ENCODE measurements at regions not wholly inside any gene's neighbourhood (a gene's known extent, or its start where the extent isn't known, plus 50 kb on each side); places are given as distances from the start of the nearest gene placed in this dataset.
"Not testable (repeated sequence)": the region's sequence is repeated elsewhere in the genome, so short reads cannot be mapped to it uniquely, and the experiment has no call there.

GRCh38 chrY:14360748-14361500 lies 163.4 kb upstream of the NLGN4Y start:
- ChIA-PET POLR2A (no interaction called here), CTCF (no interaction called here)
- H3K4me1 Mint-ChIP-seq: no peaks in the 10 kb centered on the region
- H3K36me3 Mint-ChIP-seq: no peaks in the 10 kb centered on the region
- H3K27ac Mint-ChIP-seq: no peak overlapping the region
- Histone ChIP-seq H3K4me1 (ENCODE audit: insufficient read depth, low read length) (no peaks in the 10 kb centered on the region), H3K4me3 (ENCODE audit: low read length) (no peak overlapping the region), H3K9me3 (ENCODE audit: low read length) (no peaks in the 10 kb centered on the region), H3K27ac (ENCODE audit: low read depth, low read length) (no peak overlapping the region), H3K27me3 (ENCODE audit: insufficient read depth, low read length, poor library complexity, severe bottlenecking) (no peaks in the 10 kb centered on the region), H3K36me3 (ENCODE audit: insufficient read depth, low read length) (no peaks in the 10 kb centered on the region)
- peaks cover 0 to 3% (median 0%) of the 10 kb centered on the region in 5 donors for H3K9me3 Mint-ChIP-seq
- no peak overlapping the region for H3K4me3 Mint-ChIP-seq
- H3K27me3 Mint-ChIP-seq: no peaks in the 10 kb centered on the region
- no peak for DNase-seq

DNA sequence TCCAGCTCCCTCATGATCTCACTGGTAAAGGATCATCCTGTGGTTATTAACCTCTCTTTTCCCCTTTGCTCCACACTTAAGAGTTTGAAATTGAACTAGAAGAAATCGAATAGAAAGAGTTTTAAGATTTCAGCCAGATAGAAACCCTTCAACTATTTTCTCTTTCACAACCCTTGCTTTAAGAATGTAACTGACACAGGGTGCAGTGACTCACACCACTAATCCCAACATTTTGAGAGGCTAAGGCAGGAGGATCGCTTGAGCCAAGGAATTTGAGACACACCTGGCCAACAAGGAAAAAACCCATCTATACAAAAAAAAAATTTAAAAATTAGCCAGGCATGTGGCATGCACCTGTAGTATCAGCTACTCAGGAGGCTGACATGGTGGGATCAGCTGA lies 150.7 kb upstream of the NLGN4Y start:
- Mint-ChIP-seq H3K36me3 (no peaks in the 10 kb centered on the region), H3K4me1 (peaks cover 0 to 5% (median 0%) of the 10 kb centered on the region in 3 donors), H3K27me3 (no peaks in the 10 kb centered on the region), H3K4me3 (no peak overlapping the region), H3K27ac (no peak overlapping the region), H3K9me3 (no peaks in the 10 kb centered on the region)
- no peaks in the 10 kb centered on the region for H3K36me3 ChIP-seq (ENCODE audit: insufficient read depth, low read length)
- H3K27ac ChIP-seq (ENCODE audit: low read depth, low read length): no peak overlapping the region
- no peaks in the 10 kb centered on the region for H3K27me3 ChIP-seq (ENCODE audit: insufficient read depth, low read length, poor library complexity, severe bottlenecking)
- ChIA-PET POLR2A (no interaction called here), CTCF (no interaction called here)
- no peaks in the 10 kb centered on the region for H3K4me1 ChIP-seq (ENCODE audit: insufficient read depth, low read length)
- no peaks in the 10 kb centered on the region for H3K9me3 ChIP-seq (ENCODE audit: low read length)
- H3K4me3 ChIP-seq (ENCODE audit: low read length): no peak overlapping the region
- DNase-seq: no peak

GRCh38 chrY:14378217-14378616 lies 146.1 kb upstream of the NLGN4Y start:
- no peak for DNase-seq

GRCh38 chrY:14410549-14411030 lies 113.7 kb upstream of the NLGN4Y start:
- H3K9me3 ChIP-seq (ENCODE audit: low read length); H3K27me3 Mint-ChIP-seq; POLR2A ChIA-PET; H3K4me1 ChIP-seq (ENCODE audit: insufficient read depth, low read length); DNase-seq; H3K27ac ChIP-seq (ENCODE audit: low read depth, low read length); H3K9me3 Mint-ChIP-seq; H3K36me3 ChIP-seq (ENCODE audit: insufficient read depth, low read length); H3K4me3 Mint-ChIP-seq; H3K27me3 ChIP-seq (ENCODE audit: insufficient read depth, low read length, poor library complexity, severe bottlenecking); H3K4me1 Mint-ChIP-seq; H3K27ac Mint-ChIP-seq; H3K36me3 Mint-ChIP-seq; H3K4me3 ChIP-seq (ENCODE audit: low read length); CTCF ChIA-PET: not testable (repeated sequence)

More at GRCh38 chrY:14378217-14378616, 146.1 kb upstream of the NLGN4Y start:
- Histone ChIP-seq H3K27me3 (ENCODE audit: insufficient read depth, low read length, poor library complexity, severe bottlenecking) (no peaks in the 10 kb centered on the region), H3K4me1 (ENCODE audit: insufficient read depth, low read length) (no peaks in the 10 kb centered on the region), H3K4me3 (ENCODE audit: low read length) (no peak overlapping the region), H3K36me3 (ENCODE audit: insufficient read depth, low read length) (no peaks in the 10 kb centered on the region), H3K9me3 (ENCODE audit: low read length) (no peaks in the 10 kb centered on the region), H3K27ac (ENCODE audit: low read depth, low read length) (no peak overlapping the region)
- Mint-ChIP-seq H3K36me3 (no peaks in the 10 kb centered on the region), H3K4me3 (no peak overlapping the region), H3K27me3 (no peaks in the 10 kb centered on the region), H3K4me1 (peaks cover 0 to 7% (median 0%) of the 10 kb centered on the region in 3 donors), H3K9me3 (no peaks in the 10 kb centered on the region), H3K27ac (no peak overlapping the region)
- POLR2A ChIA-PET: no interaction called here
- CTCF ChIA-PET: no interaction called here

DNA sequence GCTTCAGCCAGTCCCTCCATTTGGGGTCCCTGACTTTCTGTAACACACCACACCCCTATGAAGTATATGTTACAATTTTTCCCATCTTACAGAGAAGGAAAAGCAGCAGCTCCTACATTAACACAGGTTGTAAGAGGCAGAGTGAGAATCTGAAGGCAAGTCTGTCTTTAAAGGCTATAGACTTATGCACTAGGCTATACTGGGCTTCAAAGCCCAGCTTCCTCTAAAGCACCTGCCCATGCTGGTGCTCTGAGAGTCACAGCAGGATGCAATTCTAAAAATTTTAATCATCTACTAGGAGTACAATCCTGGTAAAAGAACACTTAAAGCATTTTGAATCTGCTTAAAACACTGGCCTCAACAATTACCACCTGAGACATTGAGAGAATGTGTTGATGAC lies 113.0 kb upstream of the NLGN4Y start:
- Histone ChIP-seq H3K36me3 (ENCODE audit: insufficient read depth, low read length) (no peaks in the 10 kb centered on the region), H3K27ac (ENCODE audit: low read depth, low read length) (no peak overlapping the region), H3K27me3 (ENCODE audit: insufficient read depth, low read length, poor library complexity, severe bottlenecking) (no peaks in the 10 kb centered on the region), H3K9me3 (ENCODE audit: low read length) (no peaks in the 10 kb centered on the region), H3K4me1 (ENCODE audit: insufficient read depth, low read length) (no peaks in the 10 kb centered on the region), H3K4me3 (ENCODE audit: low read length) (no peak overlapping the region)
- no peak overlapping the region for H3K4me3 Mint-ChIP-seq
- DNase-seq: no peak
- H3K27me3 Mint-ChIP-seq: no peaks in the 10 kb centered on the region
- H3K4me1 Mint-ChIP-seq: no peaks in the 10 kb centered on the region
- H3K27ac Mint-ChIP-seq: no peak overlapping the region
- no peaks in the 10 kb centered on the region for H3K36me3 Mint-ChIP-seq
- H3K9me3 Mint-ChIP-seq: no peaks in the 10 kb centered on the region
- ChIA-PET POLR2A (no interaction called here), CTCF (no interaction called here)

DNA sequence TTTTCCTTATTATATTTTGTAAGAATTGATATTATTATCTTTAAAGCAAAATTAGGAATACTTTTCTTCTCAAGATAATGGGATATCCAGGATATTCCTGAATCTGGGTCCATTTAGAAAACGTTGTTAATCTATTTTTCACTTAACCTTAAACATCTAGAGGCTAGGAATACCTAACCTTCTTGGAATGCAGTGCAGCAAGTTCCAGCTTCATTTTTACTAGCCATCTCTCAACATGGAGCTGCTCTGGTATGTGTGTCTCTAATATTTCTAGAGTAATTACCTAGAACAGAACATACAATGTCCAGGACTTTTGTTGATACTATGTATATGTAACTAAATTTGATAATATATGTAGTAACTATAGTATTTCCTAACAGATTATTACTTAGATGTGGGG lies 87.8 kb upstream of the NLGN4Y start:
- Histone ChIP-seq H3K27ac (ENCODE audit: low read depth, low read length) (no peak overlapping the region), H3K4me1 (ENCODE audit: insufficient read depth, low read length) (no peaks in the 10 kb centered on the region), H3K4me3 (ENCODE audit: low read length) (no peak overlapping the region), H3K27me3 (ENCODE audit: insufficient read depth, low read length, poor library complexity, severe bottlenecking) (no peaks in the 10 kb centered on the region), H3K9me3 (ENCODE audit: low read length) (no peaks in the 10 kb centered on the region), H3K36me3 (ENCODE audit: insufficient read depth, low read length) (no peaks in the 10 kb centered on the region)
- Mint-ChIP-seq H3K4me1 (no peaks in the 10 kb centered on the region), H3K27ac (no peak overlapping the region), H3K9me3 (no peaks in the 10 kb centered on the region), H3K4me3 (no peak overlapping the region), H3K36me3 (no peaks in the 10 kb centered on the region), H3K27me3 (no peaks in the 10 kb centered on the region)
- CTCF ChIA-PET: no interaction called here
- no peak for DNase-seq
- POLR2A ChIA-PET: no interaction called here

- H3K27me3 ChIP-seq (ENCODE audit: insufficient read depth, low read length, poor library complexity, severe bottlenecking): no peaks in the 10 kb centered on the region
- no peaks in the 10 kb centered on the region for H3K36me3 Mint-ChIP-seq
- no peaks in the 10 kb centered on the region for H3K36me3 ChIP-seq (ENCODE audit: insufficient read depth, low read length)
- no peaks in the 10 kb centered on the region for H3K4me1 ChIP-seq (ENCODE audit: insufficient read depth, low read length)
- no peak for DNase-seq
- CTCF ChIA-PET: no interaction called here
- H3K4me3 ChIP-seq (ENCODE audit: low read length): no peak overlapping the region
- H3K4me1 Mint-ChIP-seq: no peaks in the 10 kb centered on the region
- no peak overlapping the region for H3K4me3 Mint-ChIP-seq
- no peaks in the 10 kb centered on the region for H3K9me3 Mint-ChIP-seq
- no peaks in the 10 kb centered on the region for H3K9me3 ChIP-seq (ENCODE audit: low read length)
- POLR2A ChIA-PET: no interaction called here
- no peak overlapping the region for H3K27ac ChIP-seq (ENCODE audit: low read depth, low read length)
- H3K27ac Mint-ChIP-seq: no peak overlapping the region
- no peaks in the 10 kb centered on the region for H3K27me3 Mint-ChIP-seq
These were observed 86.7 kb upstream of the NLGN4Y start for GRCh38 chrY:14437626-14438025.

DNA sequence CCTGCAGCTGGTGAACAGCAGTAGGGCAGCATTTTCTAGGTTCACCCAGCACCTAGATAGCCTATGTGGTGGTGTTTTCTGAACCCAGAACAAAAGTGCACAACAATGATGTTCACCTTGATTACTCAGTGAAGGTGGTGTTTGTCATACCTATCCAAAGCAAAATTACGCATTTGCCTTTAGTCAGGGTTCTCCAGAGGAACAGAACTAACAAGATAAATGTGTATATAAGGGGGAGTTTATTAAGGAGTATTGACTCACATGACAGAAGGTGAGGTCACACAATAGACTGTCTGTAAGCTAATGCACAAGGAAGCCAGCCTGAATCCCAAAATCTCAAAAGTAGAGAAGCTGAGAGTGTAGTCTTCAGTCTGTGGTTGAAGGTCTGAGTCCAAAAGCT lies 85.9 kb upstream of the NLGN4Y start:
- Histone ChIP-seq H3K4me3 (ENCODE audit: low read length) (no peak overlapping the region), H3K27ac (ENCODE audit: low read depth, low read length) (no peak overlapping the region), H3K27me3 (ENCODE audit: insufficient read depth, low read length, poor library complexity, severe bottlenecking) (no peaks in the 10 kb centered on the region), H3K4me1 (ENCODE audit: insufficient read depth, low read length) (no peaks in the 10 kb centered on the region), H3K9me3 (ENCODE audit: low read length) (no peaks in the 10 kb centered on the region), H3K36me3 (ENCODE audit: insufficient read depth, low read length) (no peaks in the 10 kb centered on the region)
- DNase-seq: no peak
- no peaks in the 10 kb centered on the region for H3K27me3 Mint-ChIP-seq
- no peak overlapping the region for H3K4me3 Mint-ChIP-seq
- ChIA-PET POLR2A (no interaction called here), CTCF (no interaction called here)
- H3K9me3 Mint-ChIP-seq: no peaks in the 10 kb centered on the region
- H3K36me3 Mint-ChIP-seq: no peaks in the 10 kb centered on the region
- H3K27ac Mint-ChIP-seq: no peak overlapping the region
- H3K4me1 Mint-ChIP-seq: no peaks in the 10 kb centered on the region

- H3K27ac Mint-ChIP-seq: no peak overlapping the region
These were observed 79.8 kb upstream of the NLGN4Y start for GRCh38 chrY:14444550-14444949.

More at GRCh38 chrY:14444550-14444949, 79.8 kb upstream of the NLGN4Y start:
- Mint-ChIP-seq H3K9me3 (no peaks in the 10 kb centered on the region), H3K27me3 (peaks cover 0 to 3% of the 10 kb centered on the region in 2 donors), H3K36me3 (no peaks in the 10 kb centered on the region), H3K4me1 (no peaks in the 10 kb centered on the region), H3K4me3 (no peak overlapping the region)
- POLR2A ChIA-PET: no interaction called here
- H3K4me3 ChIP-seq (ENCODE audit: low read length): no peak overlapping the region
- no peak for DNase-seq
- no peaks in the 10 kb centered on the region for H3K4me1 ChIP-seq (ENCODE audit: insufficient read depth, low read length)
- CTCF ChIA-PET: no interaction called here
- no peaks in the 10 kb centered on the region for H3K9me3 ChIP-seq (ENCODE audit: low read length)
- H3K27me3 ChIP-seq (ENCODE audit: insufficient read depth, low read length, poor library complexity, severe bottlenecking): no peaks in the 10 kb centered on the region
- H3K36me3 ChIP-seq (ENCODE audit: insufficient read depth, low read length): no peaks in the 10 kb centered on the region
- H3K27ac ChIP-seq (ENCODE audit: low read depth, low read length): no peak overlapping the region

Measured in CD8-positive, alpha-beta memory T cell (primary cell).